GM23338 (cell line): ENCODE measurements at regions not wholly inside any gene's neighbourhood (a gene's known extent, or its start where the extent isn't known, plus 50 kb on each side); places are given as distances from the start of the nearest gene placed in this dataset.

Source experiments
- ATAC-seq: fragments of 200-7000 bp; cut with Tn5 transposase; 3 replicates; pipeline ENCODE4 v1.9.1; 2020
- DNase-seq: peaks from one replicate; pipeline ENCODE4 v3.0.0-alpha.2; 2015; ENCODE audit warnings: low spot score
- H2AFZ ChIP-seq: fragments of 200-600 bp; sonication (generic); 2 replicates; pipeline ENCODE4 v1.8.0; 2016; ENCODE audit warnings: antibody characterized with exemption, mild to moderate bottlenecking, moderate library complexity
- H3F3A ChIP-seq: fragments of 200-600 bp; sonication (generic); replicated peaks from 2 replicates; pipeline ENCODE4 v1.8.0; 2017; ENCODE audit warnings: antibody characterized with exemption, mixed run types, low read depth
- H3K27ac ChIP-seq: fragments of 200-600 bp; sonication (generic); 2 replicates; pipeline ENCODE4 v1.6.1; 2016; ENCODE audit warnings: low read depth
- H3K27me3 ChIP-seq: fragments of 200-600 bp; sonication (generic); 2 replicates; pipeline ENCODE4 v1.8.0; 2016; ENCODE audit warnings: mild to moderate bottlenecking, mixed run types, moderate library complexity; ENCODE audit not compliant: insufficient read depth
- H3K36me3 ChIP-seq: fragments of 200-600 bp; sonication (generic); 2 replicates; pipeline ENCODE4 v1.8.0; 2016; ENCODE audit warnings: mild to moderate bottlenecking; ENCODE audit not compliant: insufficient read depth
- H3K4me1 ChIP-seq: fragments of 200-600 bp; sonication (generic); 2 replicates; pipeline ENCODE4 v1.8.0; 2016; ENCODE audit warnings: mild to moderate bottlenecking, moderate library complexity; ENCODE audit not compliant: insufficient read depth
- H3K4me2 ChIP-seq: fragments of 200-600 bp; sonication (generic); 2 replicates; pipeline ENCODE4 v1.7.1; 2017; ENCODE audit warnings: mixed run types
- H3K4me3 ChIP-seq: fragments of 200-600 bp; sonication (generic); 2 replicates; pipeline ENCODE4 v1.6.1; 2016; ENCODE audit warnings: mixed run types
- H3K79me2 ChIP-seq: fragments of 200-600 bp; sonication (generic); replicated peaks from 2 replicates; pipeline ENCODE4 v1.8.0; 2017; ENCODE audit warnings: mild to moderate bottlenecking; ENCODE audit not compliant: insufficient read depth
- H3K9me2 ChIP-seq: fragments of 200-600 bp; sonication (generic); 2 replicates; pipeline ENCODE4 v1.8.0; 2017; ENCODE audit not compliant: insufficient read depth
- H4K20me1 ChIP-seq: fragments of 200-600 bp; sonication (generic); replicated peaks from 2 replicates; pipeline ENCODE4 v1.8.0; 2017; ENCODE audit warnings: mild to moderate bottlenecking; ENCODE audit not compliant: insufficient read depth
- H3K27ac Mint-ChIP-seq: 2 replicates; pipeline ENCODE4 v1.8.0; 2020; ENCODE audit warnings: inconsistent platforms, mild to moderate bottlenecking, moderate library complexity, mixed read lengths
- H3K27me3 Mint-ChIP-seq: 3 replicates; pipeline ENCODE4 v1.8.0; 2022; ENCODE audit warnings: low read depth, mild to moderate bottlenecking, moderate library complexity, mixed read lengths, inconsistent platforms; ENCODE audit not compliant: insufficient read depth, poor library complexity
- H3K36me3 Mint-ChIP-seq: 3 replicates; pipeline ENCODE4 v1.8.0; 2021; ENCODE audit warnings: low read depth, mild to moderate bottlenecking, inconsistent platforms, moderate library complexity, mixed read lengths
- H3K4me1 Mint-ChIP-seq: 3 replicates; pipeline ENCODE4 v1.8.0; 2020; ENCODE audit warnings: mild to moderate bottlenecking, inconsistent platforms, mixed read lengths
- H3K4me3 Mint-ChIP-seq: 3 replicates; pipeline ENCODE4 v1.8.0; 2021; ENCODE audit warnings: moderate library complexity, mild to moderate bottlenecking, inconsistent platforms, mixed read lengths
- H3K9me3 Mint-ChIP-seq: 3 replicates; pipeline ENCODE4 v1.8.0; 2020; ENCODE audit warnings: moderate library complexity, mild to moderate bottlenecking, inconsistent platforms, mixed read lengths
- CREB1 ChIP-seq: fragments of 250-450 bp; sonication (Bioruptor Pico); IDR thresholded peaks from 2 replicates; pipeline ENCODE4 v1.5.0; 2020; ENCODE audit warnings: low read depth, mild to moderate bottlenecking, moderate library complexity
- STAT1 ChIP-seq: IDR thresholded peaks from one replicate; pipeline ENCODE4 v1.6.1; 2016; ENCODE audit warnings: antibody characterized with exemption; ENCODE audit not compliant: unreplicated experiment
- ZNF114 ChIP-seq: fragments of 250-450 bp; sonication (Bioruptor Pico); IDR thresholded peaks from 2 replicates; pipeline ENCODE4 v1.5.0; 2020; ENCODE audit warnings: mild to moderate bottlenecking, moderate library complexity
- ZNF331 ChIP-seq: fragments of 250-450 bp; sonication (Bioruptor Pico); IDR thresholded peaks from 2 replicates; pipeline ENCODE4 v1.5.0; 2020; ENCODE audit warnings: low read depth, mild to moderate bottlenecking, moderate library complexity
- ZNF462 ChIP-seq: fragments of 250-450 bp; sonication (Bioruptor Pico); IDR thresholded peaks from 2 replicates; pipeline ENCODE4 v1.5.0; 2020; ENCODE audit warnings: mild to moderate bottlenecking, moderate library complexity
- TF ChIP-seq, protein P1 (sequence below): IDR thresholded peaks from 2 replicates; pipeline ENCODE4 v1.6.1; 2016; ENCODE audit warnings: antibody characterized with exemption

- no peak for TF ChIP-seq ZNF462 (CRISPR knock-in tag)
- no peak for TF ChIP-seq STAT1
- no peak for TF ChIP-seq ZNF331 (CRISPR knock-in tag)
- TF ChIP-seq CREB1 (CRISPR knock-in tag) = no peak
- TF ChIP-seq ZNF114 (CRISPR knock-in tag) = no peak
- TF ChIP-seq, protein P1, sequence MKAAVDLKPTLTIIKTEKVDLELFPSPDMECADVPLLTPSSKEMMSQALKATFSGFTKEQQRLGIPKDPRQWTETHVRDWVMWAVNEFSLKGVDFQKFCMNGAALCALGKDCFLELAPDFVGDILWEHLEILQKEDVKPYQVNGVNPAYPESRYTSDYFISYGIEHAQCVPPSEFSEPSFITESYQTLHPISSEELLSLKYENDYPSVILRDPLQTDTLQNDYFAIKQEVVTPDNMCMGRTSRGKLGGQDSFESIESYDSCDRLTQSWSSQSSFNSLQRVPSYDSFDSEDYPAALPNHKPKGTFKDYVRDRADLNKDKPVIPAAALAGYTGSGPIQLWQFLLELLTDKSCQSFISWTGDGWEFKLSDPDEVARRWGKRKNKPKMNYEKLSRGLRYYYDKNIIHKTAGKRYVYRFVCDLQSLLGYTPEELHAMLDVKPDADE = no peak
These were observed 808.7 kb downstream of the NCAM2 start (continued) for GRCh38 chr21:21806711-21807597.

DNA sequence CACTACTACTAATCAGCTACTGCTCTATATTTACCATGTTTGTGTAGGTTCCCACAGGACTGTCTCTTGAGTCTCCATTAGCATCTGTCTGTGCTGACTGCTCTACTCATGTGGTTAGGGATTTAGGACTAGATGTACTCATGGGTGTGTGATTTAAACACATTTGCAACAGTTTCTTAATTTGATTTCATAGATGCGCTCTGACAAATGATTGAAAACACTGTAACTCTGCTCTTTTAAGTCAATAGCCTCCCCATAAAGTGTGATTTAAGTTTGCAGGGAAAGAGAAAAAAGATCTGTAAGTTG lies 809.3 kb downstream of the NCAM2 start:
- no peak overlapping the region; the same call in 1 of the 2 replicates for H2AFZ ChIP-seq
- DNase-seq = no peak
- no peak overlapping the region for H3K4me2 ChIP-seq
- H3K27me3 ChIP-seq = no peaks in the 10 kb centered on the region
- no peaks in the 10 kb centered on the region for H4K20me1 ChIP-seq
- no peaks in the 10 kb centered on the region for H3K4me1 ChIP-seq
- Mint-ChIP-seq H3K27me3 (peaks cover 1% of the 10 kb centered on the region), H3K27ac (no peak overlapping the region), H3K36me3 (no peaks in the 10 kb centered on the region), H3K9me3 (no peaks in the 10 kb centered on the region), H3K4me1 (peaks cover 4% of the 10 kb centered on the region; the same call in 2 of the 3 replicates), H3K4me3 (no peak overlapping the region)
- no peaks in the 10 kb centered on the region for H3K36me3 ChIP-seq
- H3F3A ChIP-seq = no peaks in the 10 kb centered on the region
- no peak overlapping the region for H3K4me3 ChIP-seq
- H3K9me2 ChIP-seq = 0 out of 2 replicates have a peak, but pooled peaks cover 11% of the 10 kb centered on the region
- ATAC-seq = no peak
- H3K79me2 ChIP-seq = no peaks in the 10 kb centered on the region
- H3K27ac ChIP-seq = no peak overlapping the region
- TF ChIP-seq STAT1 (no peak), CREB1 (CRISPR knock-in tag) (no peak), ZNF462 (CRISPR knock-in tag) (no peak)
